ENCODE measurements at regions not wholly inside any gene's neighbourhood (a gene's known extent, or its start where the extent isn't known, plus 50 kb on each side); places are given as distances from the start of the nearest gene placed in this dataset.

DNA sequence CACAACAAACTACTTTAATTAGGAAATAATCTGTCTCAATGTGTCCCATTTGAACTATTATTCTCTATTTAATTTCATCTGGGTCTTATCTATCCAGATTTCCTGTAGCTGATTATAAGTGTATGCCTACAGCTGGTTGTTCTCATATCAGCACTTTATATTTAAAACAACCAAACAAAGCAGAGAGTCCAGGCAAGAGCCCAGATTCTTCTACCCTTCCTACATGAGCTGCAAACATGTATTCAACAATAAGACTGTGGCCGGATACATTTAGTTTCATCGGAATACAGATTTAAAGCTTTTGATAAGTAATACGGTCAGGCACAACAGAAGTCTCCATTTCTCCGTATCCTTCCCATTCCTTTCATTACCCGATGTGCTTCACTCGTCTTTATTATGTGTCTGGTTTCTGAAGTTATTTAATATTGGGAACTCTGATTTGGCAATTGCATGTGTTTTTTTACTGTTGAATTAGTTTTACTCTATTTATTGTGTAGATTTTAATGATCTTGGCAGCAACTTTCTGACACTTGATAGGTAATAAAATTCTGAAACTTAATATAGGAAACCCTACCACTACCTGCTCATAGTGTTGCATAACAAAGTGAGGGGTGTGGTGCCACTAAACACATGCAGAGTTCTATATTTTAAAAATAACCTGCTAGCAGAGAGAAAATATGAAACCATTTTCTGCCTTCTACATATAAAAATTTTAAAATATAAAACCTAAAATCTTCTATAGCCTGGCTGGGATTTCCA lies 653.5 kb upstream of the PTCHD4 start:
- H3K4me3 Mint-ChIP-seq, result no peak overlapping the region
- H3K27ac Mint-ChIP-seq, result no peak overlapping the region
- no peaks in the 10 kb centered on the region for H3K4me1 Mint-ChIP-seq (ENCODE audit: low read depth)
- H3K27me3 Mint-ChIP-seq (ENCODE audit: low read depth), result no peaks in the 10 kb centered on the region
- CTCF ChIA-PET, result interaction anchor here (1.2 to 2.4 kb wide), 2 partner anchors 23 to 976 kb away, joined by 3 to 13 read pairs; no protein-coding TSS in a partner anchor
- no peaks in the 10 kb centered on the region for H3K9me3 Mint-ChIP-seq (ENCODE audit: insufficient read depth)
- POLR2A ChIA-PET, result no interaction called here
- H3K36me3 Mint-ChIP-seq (ENCODE audit: low read depth), result no peaks in the 10 kb centered on the region
- ATAC-seq (no peak), DNase-seq (no peak)

DNA sequence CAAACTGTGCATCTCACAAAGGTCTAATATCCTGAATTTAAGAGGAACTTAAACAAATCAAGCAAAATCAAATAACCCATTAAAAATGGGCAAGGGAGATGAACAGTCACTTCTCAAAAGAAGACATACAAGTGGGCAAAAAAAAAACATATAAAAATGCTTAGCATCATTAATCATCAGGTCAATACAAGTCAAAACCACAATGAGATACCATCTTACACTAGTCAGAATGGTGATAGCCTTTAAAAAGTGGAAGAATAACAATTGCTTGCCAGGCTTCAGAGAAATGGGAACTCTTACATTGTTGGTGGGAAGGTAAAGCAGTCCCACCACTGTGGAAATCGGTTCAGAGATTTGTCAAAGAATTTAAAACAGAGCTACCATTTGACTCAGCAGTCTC lies 646.7 kb upstream of the PTCHD4 start:
- no peak for DNase-seq
- ChIA-PET POLR2A (no interaction called here), CTCF (no interaction called here)
- Mint-ChIP-seq H3K27me3 (ENCODE audit: low read depth) (no peaks in the 10 kb centered on the region), H3K4me3 (no peak overlapping the region), H3K4me1 (ENCODE audit: low read depth) (no peaks in the 10 kb centered on the region), H3K9me3 (ENCODE audit: insufficient read depth) (peaks cover 3% of the 10 kb centered on the region), H3K36me3 (ENCODE audit: low read depth) (no peaks in the 10 kb centered on the region), H3K27ac (no peak overlapping the region)
- no peak for ATAC-seq

DNA sequence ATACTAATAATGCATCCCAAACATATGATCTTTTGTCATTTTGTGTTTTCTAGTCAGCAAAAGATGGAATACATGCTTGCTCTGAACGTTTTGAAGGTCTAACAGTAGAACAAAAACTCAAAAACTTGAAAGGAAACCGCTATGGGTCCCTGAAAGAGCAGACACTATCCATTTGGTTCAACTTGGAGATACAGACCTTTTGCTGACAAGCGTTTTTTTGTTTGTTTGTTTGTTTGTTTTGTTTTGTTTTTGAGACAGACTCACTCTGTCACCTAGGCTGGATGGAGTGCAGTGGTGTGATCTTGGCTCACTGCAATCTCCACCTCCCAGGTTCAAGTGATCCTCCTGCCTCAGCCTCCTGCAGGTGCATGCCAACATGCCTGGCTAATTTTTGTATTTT lies 644.3 kb upstream of the PTCHD4 start:
- H3K9me3 Mint-ChIP-seq (ENCODE audit: insufficient read depth), result peaks cover 3% of the 10 kb centered on the region
- DNase-seq, result no peak
- no peak for ATAC-seq
- ChIA-PET CTCF (no interaction called here), POLR2A (no interaction called here)
- no peak overlapping the region for H3K4me3 Mint-ChIP-seq
- H3K4me1 Mint-ChIP-seq (ENCODE audit: low read depth), result no peaks in the 10 kb centered on the region
- no peak overlapping the region for H3K27ac Mint-ChIP-seq
- H3K36me3 Mint-ChIP-seq (ENCODE audit: low read depth), result no peaks in the 10 kb centered on the region
- H3K27me3 Mint-ChIP-seq (ENCODE audit: low read depth), result no peaks in the 10 kb centered on the region

- ChIA-PET CTCF (no interaction called here), POLR2A (no interaction called here)
- Mint-ChIP-seq H3K27me3 (ENCODE audit: low read depth) (no peaks in the 10 kb centered on the region), H3K9me3 (ENCODE audit: insufficient read depth) (peaks cover 3% of the 10 kb centered on the region), H3K4me1 (ENCODE audit: low read depth) (no peaks in the 10 kb centered on the region), H3K27ac (no peak overlapping the region), H3K4me3 (no peak overlapping the region), H3K36me3 (ENCODE audit: low read depth) (no peaks in the 10 kb centered on the region)
- DNase-seq (no peak), ATAC-seq (no peak)
Measured at GRCh38 chr6:48754641-48755040, 643.6 kb upstream of the PTCHD4 start.

DNA sequence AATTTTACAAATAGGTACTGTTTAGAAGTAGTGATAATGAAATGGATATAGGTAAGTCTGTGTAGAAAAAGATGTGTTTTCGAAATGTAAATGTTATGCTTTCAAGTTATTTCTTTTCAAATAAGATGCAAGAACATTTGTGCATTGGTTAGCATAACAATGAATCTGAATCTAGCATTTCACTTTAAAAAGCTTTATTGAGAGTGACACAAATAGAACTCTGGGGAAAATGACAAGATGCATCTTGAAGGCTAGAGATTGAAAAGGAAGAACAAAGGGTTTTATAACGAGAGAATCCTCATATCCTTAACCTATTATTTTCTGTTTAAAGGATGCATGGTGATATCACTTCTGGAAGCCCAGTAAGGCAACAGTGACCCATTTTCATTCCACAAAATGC lies 639.9 kb upstream of the PTCHD4 start:
- CTCF ChIA-PET, result no interaction called here
- Mint-ChIP-seq H3K4me3 (no peak overlapping the region), H3K4me1 (ENCODE audit: low read depth) (no peaks in the 10 kb centered on the region), H3K27me3 (ENCODE audit: low read depth) (no peaks in the 10 kb centered on the region), H3K27ac (no peak overlapping the region), H3K9me3 (ENCODE audit: insufficient read depth) (peaks cover 8% of the 10 kb centered on the region), H3K36me3 (ENCODE audit: low read depth) (no peaks in the 10 kb centered on the region)
- no peak for DNase-seq
- no peak for ATAC-seq
- POLR2A ChIA-PET, result no interaction called here

GRCh38 chr6:48747471-48747870 lies 636.5 kb upstream of the PTCHD4 start:
- Mint-ChIP-seq H3K27ac (no peak overlapping the region), H3K9me3 (ENCODE audit: insufficient read depth) (peaks cover 8% of the 10 kb centered on the region), H3K4me1 (ENCODE audit: low read depth) (no peaks in the 10 kb centered on the region), H3K36me3 (ENCODE audit: low read depth) (no peaks in the 10 kb centered on the region), H3K4me3 (no peak overlapping the region), H3K27me3 (ENCODE audit: low read depth) (no peaks in the 10 kb centered on the region)
- no peak for DNase-seq
- ChIA-PET CTCF (no interaction called here), POLR2A (no interaction called here)
- no peak for ATAC-seq

DNA sequence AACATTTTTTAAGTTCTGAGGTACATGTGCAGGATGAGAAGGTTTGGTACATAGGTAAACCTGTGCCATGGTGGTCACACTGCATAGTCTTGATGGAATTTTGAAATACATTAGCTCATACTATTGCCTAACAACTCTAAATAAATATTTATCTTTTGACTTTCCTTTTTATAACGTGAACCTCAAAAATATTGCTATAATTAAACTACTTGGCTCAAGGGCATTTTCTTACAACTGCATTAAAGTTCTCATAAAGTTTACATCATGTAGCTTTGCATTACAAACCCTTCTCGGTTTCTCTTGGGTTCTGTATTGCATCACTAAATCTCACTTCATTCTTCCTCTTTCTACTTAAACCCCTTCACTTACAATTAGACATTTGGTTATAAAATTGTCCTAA lies 636.0 kb upstream of the PTCHD4 start:
- CTCF ChIA-PET, result no interaction called here
- H3K4me1 Mint-ChIP-seq (ENCODE audit: low read depth), result no peaks in the 10 kb centered on the region

GRCh38 chr6:48744948-48745347 lies 634.0 kb upstream of the PTCHD4 start:
- POLR2A ChIA-PET, result no interaction called here
- Mint-ChIP-seq H3K4me3 (no peak overlapping the region), H3K9me3 (ENCODE audit: insufficient read depth) (peaks cover 8% of the 10 kb centered on the region), H3K27me3 (ENCODE audit: low read depth) (no peaks in the 10 kb centered on the region), H3K4me1 (ENCODE audit: low read depth) (no peaks in the 10 kb centered on the region), H3K36me3 (ENCODE audit: low read depth) (no peaks in the 10 kb centered on the region), H3K27ac (no peak overlapping the region)
- DNase-seq (no peak), ATAC-seq (no peak)
- CTCF ChIA-PET, result no interaction called here

More for the DNA sequence above, 636.0 kb upstream of the PTCHD4 start:
- Mint-ChIP-seq H3K4me3 (no peak overlapping the region), H3K27me3 (ENCODE audit: low read depth) (no peaks in the 10 kb centered on the region), H3K36me3 (ENCODE audit: low read depth) (no peaks in the 10 kb centered on the region), H3K27ac (no peak overlapping the region), H3K9me3 (ENCODE audit: insufficient read depth) (peaks cover 8% of the 10 kb centered on the region)
- DNase-seq, result no peak
- POLR2A ChIA-PET, result no interaction called here
- ATAC-seq, result no peak

DNA sequence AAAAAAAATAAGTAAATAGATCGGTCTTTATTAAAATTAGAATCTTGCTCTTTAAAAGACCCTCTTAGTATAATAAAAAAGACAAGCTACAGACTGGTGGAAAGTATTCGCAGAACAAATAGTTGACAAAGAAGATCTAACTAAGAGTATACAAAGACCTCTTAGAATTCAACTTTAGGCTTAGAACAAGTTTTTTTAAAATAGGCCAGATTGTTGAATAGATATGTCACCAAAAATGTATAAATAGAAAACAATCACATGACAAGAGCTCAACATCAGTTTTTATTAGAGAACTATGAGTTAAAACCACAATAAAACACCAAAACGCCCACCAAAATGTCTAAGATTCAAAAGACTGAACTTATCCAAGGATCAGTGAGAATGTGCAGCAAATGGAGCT lies 632.7 kb upstream of the PTCHD4 start:
- ChIA-PET CTCF (no interaction called here), POLR2A (no interaction called here)
- no peaks in the 10 kb centered on the region for H3K4me1 Mint-ChIP-seq (ENCODE audit: low read depth)
- peaks cover 8% of the 10 kb centered on the region for H3K9me3 Mint-ChIP-seq (ENCODE audit: insufficient read depth)
- no peak for DNase-seq
- no peak for ATAC-seq
- H3K36me3 Mint-ChIP-seq (ENCODE audit: low read depth), result no peaks in the 10 kb centered on the region
- no peaks in the 10 kb centered on the region for H3K27me3 Mint-ChIP-seq (ENCODE audit: low read depth)
- H3K4me3 Mint-ChIP-seq, result no peak overlapping the region
- H3K27ac Mint-ChIP-seq, result no peak overlapping the region

DNA sequence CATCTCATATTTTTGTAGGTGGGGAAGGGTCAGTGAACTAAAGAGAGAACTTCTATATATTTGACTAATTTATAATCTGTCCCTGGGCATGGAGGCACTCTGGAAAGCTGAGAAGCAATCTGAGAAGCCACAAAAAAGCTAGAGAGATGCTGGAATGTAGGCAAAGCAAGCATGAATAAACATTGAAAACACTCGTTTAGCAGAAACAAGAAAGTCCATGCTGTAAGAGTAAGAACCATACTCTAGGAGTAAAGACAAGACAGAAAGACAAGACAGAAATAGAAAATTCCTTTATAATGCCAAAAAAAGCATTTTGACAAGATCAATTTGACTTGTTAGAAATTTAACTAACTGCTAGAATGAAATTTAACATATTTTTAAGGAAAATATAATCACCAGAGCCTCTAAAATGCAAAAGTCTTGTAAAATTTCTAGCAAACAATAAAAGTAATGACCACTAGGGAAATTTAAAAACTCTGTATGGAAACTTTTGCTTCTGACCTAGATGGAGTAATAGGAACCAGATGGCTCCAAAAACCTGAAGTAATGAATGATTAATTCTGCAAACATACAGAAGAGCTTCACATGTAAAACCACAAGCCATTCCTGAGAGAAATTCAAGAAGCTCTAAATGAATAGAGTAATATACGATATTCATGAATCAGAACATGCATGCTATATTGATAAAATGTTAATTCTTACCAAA lies 625.7 kb upstream of the PTCHD4 start:
- no peak overlapping the region for H3K27ac Mint-ChIP-seq
- H3K27me3 Mint-ChIP-seq (ENCODE audit: low read depth), result no peaks in the 10 kb centered on the region
- peaks cover 4% of the 10 kb centered on the region for H3K9me3 Mint-ChIP-seq (ENCODE audit: insufficient read depth)
- ATAC-seq (no peak), DNase-seq (no peak)
- H3K4me1 Mint-ChIP-seq (ENCODE audit: low read depth), result no peaks in the 10 kb centered on the region
- H3K36me3 Mint-ChIP-seq (ENCODE audit: low read depth), result no peaks in the 10 kb centered on the region
- ChIA-PET CTCF (no interaction called here), POLR2A (no interaction called here)
- no peak overlapping the region for H3K4me3 Mint-ChIP-seq

DNA sequence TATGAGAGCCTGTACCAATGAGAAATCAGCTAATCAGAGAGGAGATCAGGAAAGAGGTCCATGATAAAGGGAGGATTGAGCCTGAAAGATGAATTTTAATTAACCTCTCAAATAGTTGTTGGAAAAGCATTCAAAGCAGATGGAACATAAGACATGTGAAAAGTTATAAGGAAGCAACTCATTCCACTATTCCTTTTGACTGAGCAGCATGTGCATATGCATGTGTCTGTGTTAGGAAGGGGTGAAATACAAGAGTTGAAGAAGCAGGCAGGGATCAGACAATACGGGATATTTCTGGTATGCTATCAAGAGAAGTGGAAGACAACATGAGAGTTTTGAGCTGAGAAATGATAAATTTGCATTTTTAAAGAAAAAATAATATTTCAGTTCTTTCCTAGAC lies 624.8 kb upstream of the PTCHD4 start:
- H3K4me1 Mint-ChIP-seq (ENCODE audit: low read depth), result no peaks in the 10 kb centered on the region
- ChIA-PET POLR2A (no interaction called here), CTCF (no interaction called here)
- no peaks in the 10 kb centered on the region for H3K36me3 Mint-ChIP-seq (ENCODE audit: low read depth)
- no peak overlapping the region for H3K4me3 Mint-ChIP-seq
- H3K27me3 Mint-ChIP-seq (ENCODE audit: low read depth), result no peaks in the 10 kb centered on the region
- H3K9me3 Mint-ChIP-seq (ENCODE audit: insufficient read depth), result peaks cover 11% of the 10 kb centered on the region
- DNase-seq (no peak), ATAC-seq (no peak)
- no peak overlapping the region for H3K27ac Mint-ChIP-seq

DNA sequence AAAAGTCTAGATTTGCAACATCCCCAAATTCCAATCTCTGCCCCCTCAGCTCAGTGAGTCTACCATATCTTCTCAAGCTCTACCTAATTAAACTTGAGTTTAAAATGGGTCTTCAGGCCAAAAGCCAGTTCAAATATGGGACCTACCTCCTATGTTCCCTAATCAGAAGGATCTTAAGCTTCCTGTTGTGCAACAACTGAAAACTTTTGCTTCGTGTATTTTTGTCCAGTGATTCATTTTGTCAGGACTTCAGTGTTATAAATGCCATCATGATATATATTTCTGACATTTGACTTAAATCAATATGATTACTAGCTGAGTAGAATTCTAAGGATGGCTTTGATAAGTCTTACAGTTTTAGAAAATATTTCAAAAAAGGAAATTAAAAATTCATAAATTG lies 622.6 kb upstream of the PTCHD4 start:
- ATAC-seq (no peak), DNase-seq (no peak)
- no peaks in the 10 kb centered on the region for H3K36me3 Mint-ChIP-seq (ENCODE audit: low read depth)
- peaks cover 22% of the 10 kb centered on the region for H3K9me3 Mint-ChIP-seq (ENCODE audit: insufficient read depth)
- no peak overlapping the region for H3K4me3 Mint-ChIP-seq
- no peaks in the 10 kb centered on the region for H3K27me3 Mint-ChIP-seq (ENCODE audit: low read depth)
- ChIA-PET POLR2A (no interaction called here), CTCF (no interaction called here)
- no peak overlapping the region for H3K27ac Mint-ChIP-seq
- H3K4me1 Mint-ChIP-seq (ENCODE audit: low read depth), result no peaks in the 10 kb centered on the region

GRCh38 chr6:48714699-48715098 lies 603.7 kb upstream of the PTCHD4 start:
- H3K36me3 Mint-ChIP-seq (ENCODE audit: low read depth), result no peaks in the 10 kb centered on the region
- ChIA-PET CTCF (no interaction called here), POLR2A (no interaction called here)
- ATAC-seq (no peak), DNase-seq (no peak)
- H3K4me3 Mint-ChIP-seq, result no peak overlapping the region
- no peaks in the 10 kb centered on the region for H3K27me3 Mint-ChIP-seq (ENCODE audit: low read depth)
- H3K9me3 Mint-ChIP-seq (ENCODE audit: insufficient read depth), result peaks cover under 1% of the 10 kb centered on the region
- H3K4me1 Mint-ChIP-seq (ENCODE audit: low read depth), result no peaks in the 10 kb centered on the region
- H3K27ac Mint-ChIP-seq, result no peak overlapping the region

Measured in activated CD8-positive, alpha-beta T cell treated with anti-CD3 and anti-CD28 coated beads, Interleukin-2, amount 10 ng/mL, durations not matched to agents 7 days and 5 days (primary cell).